SK-N-DZ (cell line): ENCODE measurements at regions not wholly inside any gene's neighbourhood (a gene's known extent, or its start where the extent isn't known, plus 50 kb on each side); places are given as distances from the start of the nearest gene placed in this dataset.
"Not testable (repeated sequence)": the region's sequence is repeated elsewhere in the genome, so short reads cannot be mapped to it uniquely, and the experiment has no call there.

ENCODE experiments used
- DNase-seq: peaks from one replicate; pipeline ENCODE4 v3.0.0-alpha.2; 2015; ENCODE audit warnings: low spot score

GRCh38 chr18:39344487-39344886 lies 1778.9 kb upstream of the CELF4 start:
- no peak for DNase-seq

- no peak for DNase-seq
Measured at GRCh38 chr18:39341129-39341528, 1775.5 kb upstream of the CELF4 start.

GRCh38 chr18:39340418-39340817 lies 1774.8 kb upstream of the CELF4 start:
- DNase-seq, result no peak

GRCh38 chr18:39329496-39330275 lies 1764.1 kb upstream of the CELF4 start:
- no peak for DNase-seq

GRCh38 chr18:39326772-39327171 lies 1761.2 kb upstream of the CELF4 start:
- DNase-seq, result no peak

GRCh38 chr18:39325973-39326372 lies 1760.4 kb upstream of the CELF4 start:
- DNase-seq, result no peak

- no peak for DNase-seq
Measured at GRCh38 chr18:39319141-39319540, 1753.5 kb upstream of the CELF4 start.

GRCh38 chr18:39318462-39318861 lies 1752.9 kb upstream of the CELF4 start:
- peak; percentile 52 for DNase-seq

- DNase-seq, result no peak
Measured at GRCh38 chr18:39318008-39318407, 1752.4 kb upstream of the CELF4 start.

- DNase-seq, result no peak
Measured at GRCh38 chr18:39314595-39314994, 1749.0 kb upstream of the CELF4 start.

GRCh38 chr18:39313992-39314391 lies 1748.4 kb upstream of the CELF4 start:
- DNase-seq, result no peak

GRCh38 chr18:39311111-39311712 lies 1745.6 kb upstream of the CELF4 start:
- no peak for DNase-seq

GRCh38 chr18:39308931-39309521 lies 1743.4 kb upstream of the CELF4 start:
- not testable (repeated sequence) for DNase-seq

- no peak for DNase-seq
Measured at GRCh38 chr18:39305766-39306165, 1740.2 kb upstream of the CELF4 start.

- DNase-seq, result no peak
Measured at GRCh38 chr18:39302481-39302880, 1736.9 kb upstream of the CELF4 start.

- no peak for DNase-seq
Measured at GRCh38 chr18:39299152-39299551, 1733.6 kb upstream of the CELF4 start.

GRCh38 chr18:39297225-39297624 lies 1731.6 kb upstream of the CELF4 start:
- DNase-seq, result no peak

GRCh38 chr18:39296293-39296888 lies 1730.8 kb upstream of the CELF4 start:
- no peak for DNase-seq

- DNase-seq, result no peak
Measured at GRCh38 chr18:39276764-39277163, 1711.2 kb upstream of the CELF4 start.

GRCh38 chr18:39274535-39274934 lies 1708.9 kb upstream of the CELF4 start:
- DNase-seq, result no peak

- DNase-seq, result no peak
Measured at GRCh38 chr18:39272230-39272629, 1706.6 kb upstream of the CELF4 start.

- DNase-seq, result no peak
Measured at GRCh38 chr18:39271654-39272053, 1706.1 kb upstream of the CELF4 start.

GRCh38 chr18:39260565-39260964 lies 1695.0 kb upstream of the CELF4 start:
- no peak for DNase-seq
